ENCODE measurements at regions not wholly inside any gene's neighbourhood (a gene's known extent, or its start where the extent isn't known, plus 50 kb on each side); places are given as distances from the start of the nearest gene placed in this dataset.

DNA sequence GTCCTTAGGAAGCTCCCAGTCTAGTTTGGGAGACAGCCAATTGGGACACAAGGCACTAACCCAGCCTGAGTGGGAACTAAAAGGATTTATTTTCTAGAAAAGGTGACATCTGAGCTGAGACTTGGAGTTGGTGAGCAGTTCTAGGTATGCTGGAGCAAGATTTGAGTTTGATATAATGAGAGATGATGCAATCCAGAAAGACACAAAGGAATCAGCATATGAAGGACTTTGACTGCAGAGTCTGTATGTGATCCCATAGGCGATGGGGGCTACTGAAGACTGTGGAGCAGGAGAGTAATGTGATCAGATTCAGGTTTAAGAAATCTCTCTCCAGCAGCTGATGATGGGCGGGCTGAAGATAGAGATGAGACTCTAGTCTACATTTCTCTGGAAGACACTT, 135.1 kb upstream of the MYCN start:
- TF ChIP-seq POLR2A (IDR thresholded peaks at IDR 0.05) (no peak), CTCF (IDR thresholded peaks at IDR 0.05) (no peak)

Data from body of pancreas (tissue), 4 donors.